Neural progenitor cell (in vitro differentiated cells): ENCODE measurements at regions not wholly inside any gene's neighbourhood (a gene's known extent, or its start where the extent isn't known, plus 50 kb on each side); places are given as distances from the start of the nearest gene placed in this dataset.

Experiments used
- EZH2 ChIP-seq: fragments of 200-600 bp; sonication (generic); IDR thresholded peaks from 2 replicates; pipeline ENCODE4 v1.6.1; 2017; ENCODE audit warnings: antibody characterized with exemption, mild to moderate bottlenecking, moderate library complexity
- EZH2phosphoT487 ChIP-seq: fragments of 200-600 bp; sonication (generic); IDR thresholded peaks from 2 replicates; pipeline ENCODE4 v1.6.1; 2017; ENCODE audit warnings: antibody characterized with exemption
- TF ChIP-seq, protein P1 (sequence below): fragments of 200-600 bp; sonication (generic); IDR thresholded peaks from 2 replicates; pipeline ENCODE4 v1.5.1; 2017; ENCODE audit warnings: antibody characterized with exemption, mild to moderate bottlenecking

DNA sequence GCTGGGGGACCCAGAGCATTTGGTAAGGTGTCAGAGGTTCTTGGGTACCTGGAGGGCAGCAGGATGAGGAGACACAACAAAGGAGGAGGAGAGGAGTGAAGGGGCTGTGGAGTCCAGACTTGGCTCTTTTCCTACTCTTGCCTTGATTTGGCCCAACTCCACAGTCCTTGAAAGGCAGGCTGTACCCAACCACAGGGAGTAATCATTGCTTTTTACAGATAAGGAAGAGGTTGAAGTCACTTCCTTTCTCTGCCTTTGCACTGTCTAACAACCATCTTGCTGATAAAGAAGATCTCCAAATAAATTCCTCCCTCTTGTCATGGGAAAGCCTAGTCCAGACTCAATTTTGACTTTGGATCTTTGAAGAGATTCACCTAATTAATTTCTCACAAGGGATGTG lies 226.8 kb upstream of the HMGA2 start:
- TF ChIP-seq, protein P1, sequence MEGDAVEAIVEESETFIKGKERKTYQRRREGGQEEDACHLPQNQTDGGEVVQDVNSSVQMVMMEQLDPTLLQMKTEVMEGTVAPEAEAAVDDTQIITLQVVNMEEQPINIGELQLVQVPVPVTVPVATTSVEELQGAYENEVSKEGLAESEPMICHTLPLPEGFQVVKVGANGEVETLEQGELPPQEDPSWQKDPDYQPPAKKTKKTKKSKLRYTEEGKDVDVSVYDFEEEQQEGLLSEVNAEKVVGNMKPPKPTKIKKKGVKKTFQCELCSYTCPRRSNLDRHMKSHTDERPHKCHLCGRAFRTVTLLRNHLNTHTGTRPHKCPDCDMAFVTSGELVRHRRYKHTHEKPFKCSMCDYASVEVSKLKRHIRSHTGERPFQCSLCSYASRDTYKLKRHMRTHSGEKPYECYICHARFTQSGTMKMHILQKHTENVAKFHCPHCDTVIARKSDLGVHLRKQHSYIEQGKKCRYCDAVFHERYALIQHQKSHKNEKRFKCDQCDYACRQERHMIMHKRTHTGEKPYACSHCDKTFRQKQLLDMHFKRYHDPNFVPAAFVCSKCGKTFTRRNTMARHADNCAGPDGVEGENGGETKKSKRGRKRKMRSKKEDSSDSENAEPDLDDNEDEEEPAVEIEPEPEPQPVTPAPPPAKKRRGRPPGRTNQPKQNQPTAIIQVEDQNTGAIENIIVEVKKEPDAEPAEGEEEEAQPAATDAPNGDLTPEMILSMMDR, result no peak
- no peak for TF ChIP-seq EZH2
- TF ChIP-seq EZH2phosphoT487, result no peak
